GM19035 (cell line): ENCODE measurements at regions not wholly inside any gene's neighbourhood (a gene's known extent, or its start where the extent isn't known, plus 50 kb on each side); places are given as distances from the start of the nearest gene placed in this dataset.

Source experiments
- ATAC-seq: cut with Tn5 transposase; IDR thresholded peaks from one replicate; pipeline ENCODE4 v1.9.1; 2021; ENCODE audit not compliant: unreplicated experiment

- ATAC-seq: no peak
Observed at GRCh38 chr16:79337906-79338305, 262.6 kb downstream of the MAF start.

- no peak for ATAC-seq
Observed at GRCh38 chr16:79336437-79337229, 263.9 kb downstream of the MAF start.

GRCh38 chr16:79334127-79334526 is 266.4 kb downstream of the MAF start:
- no peak for ATAC-seq

GRCh38 chr16:79331066-79331465 is 269.5 kb downstream of the MAF start:
- no peak for ATAC-seq

- no peak for ATAC-seq
Observed at GRCh38 chr16:79329967-79330366, 270.6 kb downstream of the MAF start.

- ATAC-seq: no peak
Observed at GRCh38 chr16:79329166-79329521, 271.4 kb downstream of the MAF start.

GRCh38 chr16:79328402-79329165 is 272.0 kb downstream of the MAF start:
- no peak for ATAC-seq

GRCh38 chr16:79327836-79328235 is 272.7 kb downstream of the MAF start:
- no peak for ATAC-seq

- ATAC-seq: no peak
Observed at GRCh38 chr16:79326549-79326948, 274.0 kb downstream of the MAF start.

GRCh38 chr16:79325226-79325945 is 275.2 kb downstream of the MAF start:
- ATAC-seq: no peak

- ATAC-seq: no peak
Observed at GRCh38 chr16:79320956-79321355, 279.6 kb downstream of the MAF start.

GRCh38 chr16:79318143-79318899 is 282.2 kb downstream of the MAF start:
- ATAC-seq: no peak

- no peak for ATAC-seq
Observed at GRCh38 chr16:79317521-79317920, 283.0 kb downstream of the MAF start.

GRCh38 chr16:79317026-79317425 is 283.5 kb downstream of the MAF start:
- ATAC-seq: no peak

- peak; percentile 91 for ATAC-seq
Observed at GRCh38 chr16:79316004-79316458, 284.5 kb downstream of the MAF start.

- ATAC-seq: no peak
Observed at GRCh38 chr16:79312502-79312901, 288.0 kb downstream of the MAF start.

- no peak for ATAC-seq
Observed at GRCh38 chr16:79310710-79311109, 289.8 kb downstream of the MAF start.

- no peak for ATAC-seq
Observed at GRCh38 chr16:79309606-79310005, 290.9 kb downstream of the MAF start.

GRCh38 chr16:79307214-79307613 is 293.3 kb downstream of the MAF start:
- ATAC-seq: no peak

- ATAC-seq: no peak
Observed at GRCh38 chr16:79305074-79305473, 295.5 kb downstream of the MAF start.

GRCh38 chr16:79303959-79304387 is 296.6 kb downstream of the MAF start:
- ATAC-seq: no peak
